Mucosa of descending colon (tissue), 3 donors: ENCODE measurements at regions not wholly inside any gene's neighbourhood (a gene's known extent, or its start where the extent isn't known, plus 50 kb on each side); places are given as distances from the start of the nearest gene placed in this dataset.
"Not testable (repeated sequence)": the region's sequence is repeated elsewhere in the genome, so short reads cannot be mapped to it uniquely, and the experiment has no call there.

Experiments used
- ATAC-seq: fragments of 200-7000 bp; cut with Tn5 transposase; one replicate; pipeline ENCODE4 v1.9.1; 2020; ENCODE audit warnings: mild to moderate bottlenecking, moderate library complexity
- DNase-seq, 3 donors: peaks; one replicate each; pipeline ENCODE4 v3.0.0-alpha.2; 2020
- H3K36me3 ChIP-seq: fragments of 200-600 bp; one replicate; pipeline ENCODE4 v1.8.0; 2021; ENCODE audit warnings: low read depth, mild to moderate bottlenecking
- H3K4me1 ChIP-seq: fragments of 200-600 bp; one replicate; pipeline ENCODE4 v1.8.0; 2021; ENCODE audit warnings: low read depth, mild to moderate bottlenecking
- H3K4me3 ChIP-seq: fragments of 200-600 bp; one replicate; pipeline ENCODE4 v1.8.0; 2021; ENCODE audit warnings: mild to moderate bottlenecking
- H3K9me3 ChIP-seq: fragments of 200-600 bp; one replicate; pipeline ENCODE4 v1.8.0; 2021; ENCODE audit warnings: mild to moderate bottlenecking
- intact Hi-C, 2 donors: fragments of 100-400 bp; cut with DNase I in 1 of 2; cut with micrococcal nuclease in 1 of 2; formaldehyde crosslinking; loops; one replicate each; pipeline versions ENCODE4 v1.11.0 to v1.11.1; 2022; cut with DNase I, micrococcal nuclease
- TF ChIP-seq, protein P1 (sequence below): fragments of 200-600 bp; IDR thresholded peaks from one replicate; pipeline ENCODE4 v1.8.0; 2022; ENCODE audit warnings: antibody characterized with exemption, mild to moderate bottlenecking
- donor health status: DM: no; HTN: no; CAD: no; lungs with moderate emphysema.
- donor health status: DM: no; HTN: no; CAD: no.
- donor health status: DM: no; HTN: yes; CAD: no.

DNA sequence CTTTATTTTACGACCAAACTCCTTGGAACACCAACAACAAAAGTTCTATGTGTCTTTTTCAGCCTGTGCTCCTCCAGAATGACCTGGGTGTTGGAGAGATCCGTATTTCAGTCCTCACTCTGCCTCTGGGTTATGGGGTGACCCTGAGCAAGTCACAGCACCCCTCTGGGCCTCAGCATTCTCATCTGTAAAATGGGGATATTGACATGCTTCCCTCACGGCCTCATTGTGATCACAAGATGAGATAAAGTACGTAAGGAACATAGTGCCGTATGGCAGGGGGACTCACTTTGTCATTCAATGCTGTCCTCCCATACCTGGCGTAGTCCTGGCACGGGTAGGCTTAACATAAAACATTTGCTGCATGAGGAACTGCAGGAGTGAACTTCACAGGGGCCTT, 123.0 kb upstream of the HAND1 start:
- no peaks in the 10 kb centered on the region for H3K4me1 ChIP-seq
- no peaks in the 10 kb centered on the region for H3K9me3 ChIP-seq
- ATAC-seq (no peak), DNase-seq (no peak)
- intact Hi-C loops = no loop called here
- H3K36me3 ChIP-seq = no peaks in the 10 kb centered on the region
- TF ChIP-seq, protein P1, sequence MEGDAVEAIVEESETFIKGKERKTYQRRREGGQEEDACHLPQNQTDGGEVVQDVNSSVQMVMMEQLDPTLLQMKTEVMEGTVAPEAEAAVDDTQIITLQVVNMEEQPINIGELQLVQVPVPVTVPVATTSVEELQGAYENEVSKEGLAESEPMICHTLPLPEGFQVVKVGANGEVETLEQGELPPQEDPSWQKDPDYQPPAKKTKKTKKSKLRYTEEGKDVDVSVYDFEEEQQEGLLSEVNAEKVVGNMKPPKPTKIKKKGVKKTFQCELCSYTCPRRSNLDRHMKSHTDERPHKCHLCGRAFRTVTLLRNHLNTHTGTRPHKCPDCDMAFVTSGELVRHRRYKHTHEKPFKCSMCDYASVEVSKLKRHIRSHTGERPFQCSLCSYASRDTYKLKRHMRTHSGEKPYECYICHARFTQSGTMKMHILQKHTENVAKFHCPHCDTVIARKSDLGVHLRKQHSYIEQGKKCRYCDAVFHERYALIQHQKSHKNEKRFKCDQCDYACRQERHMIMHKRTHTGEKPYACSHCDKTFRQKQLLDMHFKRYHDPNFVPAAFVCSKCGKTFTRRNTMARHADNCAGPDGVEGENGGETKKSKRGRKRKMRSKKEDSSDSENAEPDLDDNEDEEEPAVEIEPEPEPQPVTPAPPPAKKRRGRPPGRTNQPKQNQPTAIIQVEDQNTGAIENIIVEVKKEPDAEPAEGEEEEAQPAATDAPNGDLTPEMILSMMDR = no peak
- H3K4me3 ChIP-seq = no peak overlapping the region

DNA sequence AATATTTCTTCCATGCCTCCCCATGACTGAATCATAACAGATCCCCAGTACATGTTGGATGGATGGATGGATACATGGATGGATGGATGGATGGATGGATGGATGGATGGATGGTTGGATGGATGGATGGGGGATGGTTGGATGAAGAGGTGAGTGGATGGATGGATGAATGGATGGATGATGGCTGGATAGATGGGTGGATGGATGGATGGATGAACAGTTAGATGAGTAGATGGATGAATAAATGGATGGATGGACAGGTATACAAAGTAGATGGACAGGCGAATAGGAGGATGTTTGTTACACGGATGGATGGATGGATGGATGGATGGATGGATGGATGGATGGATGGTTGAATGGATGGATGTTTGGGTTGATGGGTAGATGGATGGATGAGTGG, 120.0 kb upstream of the HAND1 start:
- TF ChIP-seq, protein P1 = no peak
- no peak for ATAC-seq
- no peak overlapping the region for H3K4me3 ChIP-seq
- H3K36me3 ChIP-seq = no peaks in the 10 kb centered on the region
- intact Hi-C loops = no loop called here
- H3K9me3 ChIP-seq = no peaks in the 10 kb centered on the region
- no peaks in the 10 kb centered on the region for H3K4me1 ChIP-seq
- DNase-seq = no peak

DNA sequence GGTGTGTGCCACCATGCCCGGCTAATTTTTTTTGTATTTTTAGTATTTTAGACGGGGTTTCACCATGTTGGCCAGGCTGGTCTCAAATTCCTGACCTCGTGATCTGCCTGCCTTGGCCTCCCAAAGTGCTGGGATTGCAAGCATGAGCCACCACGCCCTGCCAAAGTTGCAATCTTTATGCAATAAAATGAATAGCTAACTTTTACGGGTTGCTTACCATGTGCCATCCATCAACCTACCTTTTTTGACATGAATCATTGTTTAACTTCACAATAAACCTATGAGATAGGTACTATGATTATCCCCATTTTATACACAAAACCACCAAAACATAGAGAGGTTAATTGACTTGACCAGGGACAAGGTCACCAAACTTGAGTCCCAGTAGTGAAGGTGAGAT, 118.8 kb upstream of the HAND1 start:
- H3K4me3 ChIP-seq, H3K36me3 ChIP-seq, ATAC-seq, H3K4me1 ChIP-seq, H3K9me3 ChIP-seq, intact Hi-C loops, DNase-seq: not testable (repeated sequence)

DNA sequence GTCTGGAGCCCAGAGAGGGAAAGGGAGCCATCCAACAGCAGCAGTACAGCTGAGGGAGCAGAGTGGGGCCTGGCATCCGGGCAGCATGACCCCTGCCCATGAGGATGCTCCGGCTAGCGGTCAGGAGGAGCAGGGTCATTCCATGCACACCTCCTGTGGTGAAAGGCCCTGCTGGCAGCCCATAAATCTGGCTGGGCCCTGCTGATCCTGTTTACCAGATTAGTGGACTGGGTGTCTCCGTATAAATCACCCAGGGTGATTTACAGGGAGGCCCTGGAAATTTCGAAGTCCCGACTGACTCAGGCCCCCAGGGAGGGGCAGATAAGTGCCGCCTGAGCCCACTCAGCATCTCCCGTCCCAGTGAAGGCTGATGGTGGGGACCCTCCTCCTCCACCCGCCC, 117.6 kb upstream of the HAND1 start:
- TF ChIP-seq, protein P1 = no peak
- H3K4me3 ChIP-seq = no peak overlapping the region
- no peak for ATAC-seq
- no peaks in the 10 kb centered on the region for H3K9me3 ChIP-seq
- intact Hi-C loops = no loop called here
- DNase-seq = no peak
- no peaks in the 10 kb centered on the region for H3K36me3 ChIP-seq
- no peaks in the 10 kb centered on the region for H3K4me1 ChIP-seq

DNA sequence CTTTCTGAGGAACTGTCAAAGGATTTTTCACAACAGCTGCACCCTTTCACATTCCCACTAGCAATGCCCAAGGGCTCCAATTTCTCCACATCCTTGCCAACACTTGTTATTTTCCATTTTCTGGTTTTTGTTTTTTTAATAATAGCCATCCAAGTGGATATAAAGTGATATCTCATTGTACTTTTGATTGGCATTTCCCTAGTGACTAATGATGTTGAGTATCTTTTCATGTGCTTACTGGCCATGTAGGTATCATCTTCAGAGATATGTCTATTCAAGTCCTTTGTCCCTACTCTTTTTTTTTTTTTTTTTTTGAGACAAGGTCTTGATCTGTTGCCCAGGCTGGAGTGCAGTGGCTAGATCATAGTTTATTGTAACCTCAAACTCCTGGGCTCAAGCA, 115.8 kb upstream of the HAND1 start:
- no peaks in the 10 kb centered on the region for H3K4me1 ChIP-seq
- intact Hi-C loops = no loop called here
- no peaks in the 10 kb centered on the region for H3K36me3 ChIP-seq
- ATAC-seq = no peak
- TF ChIP-seq, protein P1 = no peak
- no peaks in the 10 kb centered on the region for H3K9me3 ChIP-seq
- DNase-seq = no peak
- no peak overlapping the region for H3K4me3 ChIP-seq

DNA sequence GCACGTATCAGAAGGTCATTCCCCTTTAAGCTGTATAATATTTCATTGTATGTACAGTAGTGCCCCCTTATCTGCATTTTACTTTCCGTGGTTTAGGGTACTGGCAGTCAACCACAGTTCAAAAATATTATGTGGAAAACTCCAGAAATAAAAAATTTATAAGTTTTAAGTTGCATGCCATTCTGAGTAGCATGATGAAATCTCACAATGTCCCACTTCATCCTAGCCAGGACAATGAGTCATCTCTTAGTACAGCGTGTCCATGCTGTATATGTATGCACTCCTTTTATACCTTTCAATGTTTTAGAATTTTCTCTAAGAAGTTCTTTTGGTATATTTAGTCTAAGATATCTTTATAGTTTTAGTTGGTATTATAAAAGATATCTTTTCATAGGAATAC, 115.0 kb upstream of the HAND1 start:
- TF ChIP-seq, protein P1 = no peak
- no peak for ATAC-seq
- Histone ChIP-seq H3K36me3 (no peaks in the 10 kb centered on the region), H3K9me3 (no peaks in the 10 kb centered on the region), H3K4me3 (no peak overlapping the region), H3K4me1 (no peaks in the 10 kb centered on the region)
- DNase-seq = no peak
- intact Hi-C loops = no loop called here
